ENCODE measurements at regions not wholly inside any gene's neighbourhood (a gene's known extent, or its start where the extent isn't known, plus 50 kb on each side); places are given as distances from the start of the nearest gene placed in this dataset.

GRCh38 chr3:104556372-104557078, 810.2 kb upstream of the ALCAM start:
- DNase-seq = no peak

GRCh38 chr3:104561324-104561723, 805.4 kb upstream of the ALCAM start:
- DNase-seq = no peak

- peak in 2 of 3 donors; percentile 12 to 14 for DNase-seq
These were observed 802.6 kb upstream of the ALCAM start for GRCh38 chr3:104564045-104564643.

- DNase-seq = no peak
These were observed 800.7 kb upstream of the ALCAM start for GRCh38 chr3:104566054-104566453.

- no peak for DNase-seq
These were observed 791.1 kb upstream of the ALCAM start for GRCh38 chr3:104575634-104576033.

GRCh38 chr3:104578558-104578957, 788.2 kb upstream of the ALCAM start:
- DNase-seq = no peak

- no peak for DNase-seq
These were observed 784.6 kb upstream of the ALCAM start for GRCh38 chr3:104582092-104582491.

GRCh38 chr3:104584682-104585081, 782.0 kb upstream of the ALCAM start:
- DNase-seq = no peak

- no peak for DNase-seq
These were observed 780.4 kb upstream of the ALCAM start for GRCh38 chr3:104586344-104586743.

- no peak for DNase-seq
These were observed 778.3 kb upstream of the ALCAM start for GRCh38 chr3:104588442-104588841.

GRCh38 chr3:104591776-104592175, 774.9 kb upstream of the ALCAM start:
- DNase-seq = no peak

- DNase-seq = no peak
These were observed 772.2 kb upstream of the ALCAM start for GRCh38 chr3:104594491-104594890.

- no peak for DNase-seq
These were observed 770.7 kb upstream of the ALCAM start for GRCh38 chr3:104596054-104596453.

GRCh38 chr3:104596551-104596950, 770.2 kb upstream of the ALCAM start:
- DNase-seq = peak; percentile 25 to 57 (median 30)

GRCh38 chr3:104598848-104599511, 767.7 kb upstream of the ALCAM start:
- peak in 1 of 3 donors; percentile 9 for DNase-seq

GRCh38 chr3:104604326-104605010, 762.2 kb upstream of the ALCAM start:
- DNase-seq = no peak

- DNase-seq = no peak
These were observed 759.9 kb upstream of the ALCAM start for GRCh38 chr3:104606812-104607211.

- no peak for DNase-seq
These were observed 755.7 kb upstream of the ALCAM start for GRCh38 chr3:104610730-104611652.

- no peak for DNase-seq
These were observed 754.5 kb upstream of the ALCAM start for GRCh38 chr3:104612218-104612617.

- no peak for DNase-seq
These were observed 752.1 kb upstream of the ALCAM start for GRCh38 chr3:104614564-104614963.

- DNase-seq = peak; percentile 10 to 39 (median 29)
These were observed 738.4 kb upstream of the ALCAM start for GRCh38 chr3:104628185-104628789.
